ENCODE measurements at regions not wholly inside any gene's neighbourhood (a gene's known extent, or its start where the extent isn't known, plus 50 kb on each side); places are given as distances from the start of the nearest gene placed in this dataset.

DNA sequence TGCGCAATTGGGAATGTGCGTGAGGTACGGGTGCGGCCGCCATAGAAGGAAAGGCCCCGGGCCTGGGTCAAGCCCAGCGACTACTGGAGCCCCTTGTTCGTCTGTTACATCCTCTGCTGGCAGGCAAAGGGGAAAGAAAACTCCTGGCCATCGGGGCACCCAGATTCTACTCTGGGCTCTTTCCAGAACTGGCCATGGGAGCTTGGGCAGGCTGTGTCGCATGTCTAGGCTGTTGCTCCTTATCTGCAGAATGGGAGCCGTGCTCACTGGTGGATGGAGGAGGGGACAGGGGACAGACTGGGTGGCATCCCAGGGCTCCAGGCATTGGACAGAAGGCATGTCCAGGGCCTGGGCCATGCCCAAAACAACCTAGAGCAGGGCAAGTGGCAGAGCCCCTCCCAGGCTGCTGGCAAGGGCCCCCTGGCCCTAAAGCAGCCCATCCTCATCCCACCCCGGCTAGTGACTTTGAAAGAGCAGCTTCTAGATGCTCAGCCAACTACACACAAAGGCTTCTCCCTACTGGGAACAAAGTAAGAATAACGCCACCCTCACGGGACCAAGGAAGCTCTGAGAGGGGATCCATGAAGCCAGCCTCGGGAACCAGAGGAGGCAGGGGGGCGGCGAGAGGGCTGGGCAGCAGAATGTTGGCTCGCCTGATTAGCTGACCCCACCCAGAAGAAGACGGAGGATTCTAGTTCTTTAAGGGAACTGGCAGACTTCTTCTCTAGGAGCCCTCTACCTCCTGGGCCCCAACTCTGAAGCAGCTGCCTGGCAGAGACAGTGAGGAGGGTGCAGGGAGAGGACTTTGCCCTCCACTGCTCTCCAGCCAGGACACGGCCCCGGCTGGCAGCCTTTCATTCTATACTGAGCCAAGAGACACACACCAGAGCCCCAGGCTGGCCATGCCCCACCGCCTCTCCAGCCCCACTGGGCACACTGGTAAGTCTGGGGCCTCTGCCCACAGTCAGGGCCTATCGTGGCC lies 96.8 kb downstream of the SINHCAF start:
- ATAC-seq: no peak
- no peaks in the 10 kb centered on the region for H3K27me3 Mint-ChIP-seq (ENCODE audit: low read depth)
- no peak overlapping the region for H3K4me3 Mint-ChIP-seq
- ChIA-PET POLR2A (no interaction called here), CTCF (interaction anchor here (2.4 kb wide), 1 partner anchor 11 kb away, joined by 6 read pairs; no protein-coding TSS in a partner anchor)
- no peaks in the 10 kb centered on the region for H3K36me3 Mint-ChIP-seq (ENCODE audit: low read depth)
- H3K9me3 Mint-ChIP-seq (ENCODE audit: insufficient read depth): no peaks in the 10 kb centered on the region
- no peaks in the 10 kb centered on the region for H3K4me1 Mint-ChIP-seq (ENCODE audit: low read depth)
- no peak overlapping the region for H3K27ac Mint-ChIP-seq
- no peak for DNase-seq

DNA sequence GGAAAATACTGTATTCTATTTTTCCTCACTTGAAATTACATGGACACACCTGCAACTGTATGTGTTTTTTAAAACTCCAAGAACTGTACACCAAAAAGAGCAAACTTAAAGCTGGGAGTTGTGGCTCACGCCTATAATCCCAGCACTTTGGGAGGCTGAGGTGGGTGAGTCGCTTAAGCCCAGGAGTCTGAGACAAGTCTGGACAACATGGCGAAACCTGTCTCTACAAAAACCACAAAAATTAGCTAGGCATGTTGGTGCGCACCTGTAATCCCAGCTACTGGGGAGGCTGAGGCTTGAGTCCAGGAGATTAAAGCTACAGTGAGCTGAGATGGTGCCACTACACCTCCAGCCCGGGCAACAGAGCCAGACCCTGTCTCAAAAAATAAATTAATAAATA lies 95.9 kb downstream of the SINHCAF start:
- DNase-seq: no peak
- no peaks in the 10 kb centered on the region for H3K9me3 Mint-ChIP-seq (ENCODE audit: insufficient read depth)
- H3K4me1 Mint-ChIP-seq (ENCODE audit: low read depth): no peaks in the 10 kb centered on the region
- no peak overlapping the region for H3K4me3 Mint-ChIP-seq
- H3K27ac Mint-ChIP-seq: no peak overlapping the region
- H3K36me3 Mint-ChIP-seq (ENCODE audit: low read depth): no peaks in the 10 kb centered on the region
- H3K27me3 Mint-ChIP-seq (ENCODE audit: low read depth): no peaks in the 10 kb centered on the region
- no peak for ATAC-seq
- CTCF ChIA-PET: interaction anchor here (2.4 kb wide), 1 partner anchor 10 kb away, joined by 6 read pairs; no protein-coding TSS in a partner anchor
- POLR2A ChIA-PET: no interaction called here

Measured in activated CD8-positive, alpha-beta T cell treated with anti-CD3 and anti-CD28 coated beads, Interleukin-2, amount 10 ng/mL, durations not matched to agents 7 days and 5 days (primary cell).